SK-N-SH (cell line): ENCODE measurements at regions not wholly inside any gene's neighbourhood (a gene's known extent, or its start where the extent isn't known, plus 50 kb on each side); places are given as distances from the start of the nearest gene placed in this dataset.

Source experiments
- CHD2 ChIP-seq: fragments of 150-350 bp; IDR thresholded peaks from 2 replicates; pipeline ENCODE4 v1.6.1; 2018; ENCODE audit warnings: low read length; ENCODE audit not compliant: partially characterized antibody
- EP300 ChIP-seq, 2 experiments: IDR thresholded peaks; 2 replicates each; pipeline versions ENCODE4 v1.4.0 to v1.6.1; 2012; ENCODE audit warnings: borderline replicate concordance in 1 of 2, low read depth in 1 of 2, low read length in 1 of 2
- FOXJ3 ChIP-seq: sonication (generic); formaldehyde crosslinking; IDR thresholded peaks from 2 replicates; pipeline ENCODE4 v1.5.1; 2020; ENCODE audit warnings: mild to moderate bottlenecking, missing genetic modification reagents
- GABPA ChIP-seq: IDR thresholded peaks from 2 replicates; pipeline ENCODE4 v1.4.0; 2012; ENCODE audit warnings: low read depth, mild to moderate bottlenecking
- GATA2 ChIP-seq: sonication (generic); formaldehyde crosslinking; IDR thresholded peaks from 2 replicates; pipeline ENCODE4 v1.5.0; 2020; ENCODE audit warnings: mild to moderate bottlenecking, missing genetic modification reagents
- POLR2AphosphoS5 ChIP-seq: IDR thresholded peaks from 2 replicates; pipeline ENCODE4 v1.6.1; 2012; ENCODE audit warnings: low read depth, low read length
- TCF12 ChIP-seq: IDR thresholded peaks from 2 replicates; pipeline ENCODE4 v1.4.0; 2012
- YY1 ChIP-seq: IDR thresholded peaks from 2 replicates; pipeline ENCODE4 v1.4.0; 2012; ENCODE audit warnings: low read depth, mild to moderate bottlenecking

GRCh38 chr4:72971572-72971971 lies 97.9 kb downstream of the COX18 start:
- TF ChIP-seq GABPA (0 out of 2 replicates have a peak, but pooled peaks have one; percentile 31), EP300 (IDR thresholded peaks at IDR 0.05; ENCODE audit: borderline replicate concordance in 1 of 2, low read depth in 1 of 2, low read length in 1 of 2) (peak in 1 of 2 experiments; percentile 93; a peak in 1 of 4 replicates), GATA2 (CRISPR knock-in tag) (no peak), CHD2 (no peak), TCF12 (peak; percentile 85), YY1 (peak; percentile 88), FOXJ3 (CRISPR knock-in tag) (no peak), POLR2AphosphoS5 (peak; percentile 69; the same call in 1 of the 2 replicates)
